Left lung (tissue), 4 donors: ENCODE measurements at regions not wholly inside any gene's neighbourhood (a gene's known extent, or its start where the extent isn't known, plus 50 kb on each side); places are given as distances from the start of the nearest gene placed in this dataset.

Experiments
- ATAC-seq: fragments of 200-7000 bp; cut with Tn5 transposase; one replicate; pipeline ENCODE4 v1.9.1; 2020; ENCODE audit warnings: moderate library complexity
- DNase-seq, 4 donors: peaks; one replicate each; pipeline ENCODE4 v3.0.0-alpha.2; 2013 to 2020
- H3K27ac ChIP-seq, 2 donors: fragments of 200-600 bp; sonication (generic) in 1 of 2; one replicate each; pipeline versions ENCODE4 v1.5.0 to v1.8.0; 2020 to 2021
- H3K27me3 ChIP-seq, 2 donors: fragments of 200-600 bp; sonication (generic) in 1 of 2; one replicate each; pipeline versions ENCODE4 v1.5.0 to v1.8.0; 2020 to 2021
- H3K36me3 ChIP-seq, 2 donors: fragments of 200-600 bp; sonication (generic) in 1 of 2; one replicate each; pipeline versions ENCODE4 v1.5.0 to v1.8.0; 2020 to 2021
- H3K4me1 ChIP-seq, 2 donors: fragments of 200-600 bp; one replicate each; pipeline ENCODE4 v1.8.0; 2021
- H3K4me3 ChIP-seq, 2 donors: fragments of 200-600 bp; sonication (generic) in 1 of 2; one replicate each; pipeline versions ENCODE4 v1.5.0 to v1.8.0; 2020 to 2021; ENCODE audit warnings: mild to moderate bottlenecking in 1 of 2
- H3K9me3 ChIP-seq, 2 donors: fragments of 200-600 bp; sonication (generic) in 1 of 2; one replicate each; pipeline versions ENCODE4 v1.5.0 to v1.8.0; 2020 to 2021
- CTCF ChIP-seq, 2 donors: fragments of 200-600 bp; sonication (generic) in 1 of 2; IDR thresholded peaks; one replicate each; pipeline versions ENCODE4 v1.5.0 to v1.8.0; 2021; ENCODE audit warnings: antibody characterized with exemption in 2 of 2
- intact Hi-C, 2 donors: fragments of 100-400 bp; cut with DNase I; formaldehyde crosslinking; loops; one replicate each; pipeline versions ENCODE4 v1.11.2 to v1.14.2; 2022
- donor health status: DM: no; HTN: yes; CAD: no.
- donor health status: DM: no; HTN: no; CAD: no.

GRCh38 chr11:100546714-100547113 is 140.4 kb upstream of the ARHGAP42 start:
- H3K4me3 ChIP-seq: no peak overlapping the region
- intact Hi-C loops: no loop called here
- no peaks in the 10 kb centered on the region for H3K27me3 ChIP-seq
- H3K27ac ChIP-seq: no peak overlapping the region
- H3K36me3 ChIP-seq: no peaks in the 10 kb centered on the region
- TF ChIP-seq CTCF (IDR thresholded peaks at IDR 0.05): no peak
- H3K4me1 ChIP-seq: no peaks in the 10 kb centered on the region
- no peaks in the 10 kb centered on the region for H3K9me3 ChIP-seq
- peak; percentile 50 for ATAC-seq
- DNase-seq: peak in 1 of 4 donors; percentile 6

GRCh38 chr11:100550298-100550697 is 136.8 kb upstream of the ARHGAP42 start:
- ATAC-seq: no peak
- Histone ChIP-seq H3K4me3 (no peak overlapping the region), H3K36me3 (no peaks in the 10 kb centered on the region), H3K27ac (no peak overlapping the region), H3K27me3 (no peaks in the 10 kb centered on the region), H3K9me3 (no peaks in the 10 kb centered on the region), H3K4me1 (no peaks in the 10 kb centered on the region)
- intact Hi-C loops: no loop called here
- no peak for DNase-seq
- no peak for TF ChIP-seq CTCF (IDR thresholded peaks at IDR 0.05)

GRCh38 chr11:100550912-100551632 is 136.0 kb upstream of the ARHGAP42 start:
- no peaks in the 10 kb centered on the region for H3K4me1 ChIP-seq
- H3K27ac ChIP-seq: no peak overlapping the region

GRCh38 chr11:100555931-100556330 is 131.2 kb upstream of the ARHGAP42 start:
- H3K27me3 ChIP-seq: no peaks in the 10 kb centered on the region
- intact Hi-C loops: no loop called here
- TF ChIP-seq CTCF (IDR thresholded peaks at IDR 0.05): no peak
- no peaks in the 10 kb centered on the region for H3K9me3 ChIP-seq
- no peak for DNase-seq
- H3K36me3 ChIP-seq: no peaks in the 10 kb centered on the region
- no peak overlapping the region for H3K27ac ChIP-seq
- H3K4me1 ChIP-seq: no peaks in the 10 kb centered on the region
- ATAC-seq: no peak
- H3K4me3 ChIP-seq: no peak overlapping the region

More at GRCh38 chr11:100550912-100551632, 136.0 kb upstream of the ARHGAP42 start:
- Histone ChIP-seq H3K27me3 (no peaks in the 10 kb centered on the region), H3K9me3 (no peaks in the 10 kb centered on the region), H3K4me3 (no peak overlapping the region), H3K36me3 (no peaks in the 10 kb centered on the region)
- intact Hi-C loops: no loop called here
- no peak for DNase-seq
- no peak for ATAC-seq
- no peak for TF ChIP-seq CTCF (IDR thresholded peaks at IDR 0.05)

GRCh38 chr11:100556781-100557180 is 130.3 kb upstream of the ARHGAP42 start:
- no peaks in the 10 kb centered on the region for H3K9me3 ChIP-seq
- no peak overlapping the region for H3K27ac ChIP-seq
- TF ChIP-seq CTCF (IDR thresholded peaks at IDR 0.05): no peak
- no peak for ATAC-seq
- no peak for DNase-seq
- H3K4me3 ChIP-seq: no peak overlapping the region
- H3K4me1 ChIP-seq: peaks cover 0 to under 1% of the 10 kb centered on the region in 2 donors
- no peaks in the 10 kb centered on the region for H3K27me3 ChIP-seq
- H3K36me3 ChIP-seq: no peaks in the 10 kb centered on the region
- intact Hi-C loops: no loop called here
